WTC11 (cell line): ENCODE measurements at regions not wholly inside any gene's neighbourhood (a gene's known extent, or its start where the extent isn't known, plus 50 kb on each side); places are given as distances from the start of the nearest gene placed in this dataset.

Experiments used
- ATAC-seq: fragments of 200-7000 bp; cut with Tn5 transposase; 2 replicates; pipeline ENCODE4 v1.10.0; 2021; ENCODE audit warnings: mild to moderate bottlenecking, moderate library complexity
- CTCF ChIA-PET: fragments of 300-600 bp; sonication (Branson Sonifier 250); formaldehyde crosslinking; loops from one replicate; lab custom pipeline; 2021; ENCODE audit warnings: antibody characterized with exemption; lab: Charles Lee
- POLR2A ChIA-PET: fragments of 350-600 bp; sonication (Branson Sonifier 250); formaldehyde crosslinking; loops from one replicate; lab custom pipeline; 2021; ENCODE audit warnings: antibody characterized with exemption; lab: Charles Lee
- DNase-seq: peaks from one replicate; pipeline ENCODE4 v3.0.0; 2021; ENCODE audit warnings: low spot score
- H3K27ac Mint-ChIP-seq: 2 replicates; pipeline ENCODE4 v1.8.0; 2021; ENCODE audit warnings: mixed read lengths
- H3K27me3 Mint-ChIP-seq: 2 replicates; pipeline ENCODE4 v1.8.0; 2021; ENCODE audit warnings: low read depth, mild to moderate bottlenecking, moderate library complexity, mixed read lengths
- H3K36me3 Mint-ChIP-seq: 2 replicates; pipeline ENCODE4 v1.8.0; 2021; ENCODE audit warnings: mixed read lengths
- H3K4me1 Mint-ChIP-seq: 2 replicates; pipeline ENCODE4 v1.8.0; 2022; ENCODE audit warnings: mixed read lengths
- H3K4me3 Mint-ChIP-seq: 2 replicates; pipeline ENCODE4 v1.8.0; 2021; ENCODE audit warnings: mild to moderate bottlenecking, moderate library complexity, mixed read lengths
- H3K9me3 Mint-ChIP-seq: 2 replicates; pipeline ENCODE4 v1.8.0; 2021; ENCODE audit warnings: mixed read lengths
- FOXK1 ChIP-seq: sonication (generic); formaldehyde crosslinking; IDR thresholded peaks from 2 replicates; pipeline ENCODE4 v1.8.0; 2022; ENCODE audit warnings: mild to moderate bottlenecking, moderate library complexity, missing genetic modification reagents
- FOXP4 ChIP-seq: sonication (generic); formaldehyde crosslinking; IDR thresholded peaks from 2 replicates; pipeline ENCODE4 v1.8.0; 2022; ENCODE audit warnings: mild to moderate bottlenecking, missing genetic modification reagents
- GABPB1 ChIP-seq: sonication (generic); formaldehyde crosslinking; IDR thresholded peaks from 2 replicates; pipeline ENCODE4 v1.8.1; 2023; ENCODE audit warnings: mild to moderate bottlenecking, missing genetic modification reagents
- GTF2I ChIP-seq: fragments of 250-450 bp; sonication (Bioruptor Pico); conservative IDR thresholded peaks from 2 replicates; pipeline ENCODE4 v1.4.0; 2021; ENCODE audit warnings: mild to moderate bottlenecking
- MAX ChIP-seq: sonication (generic); formaldehyde crosslinking; IDR thresholded peaks from 2 replicates; pipeline ENCODE4 v1.8.0; 2022; ENCODE audit warnings: mild to moderate bottlenecking, missing genetic modification reagents
- MYBL2 ChIP-seq: sonication (generic); formaldehyde crosslinking; IDR thresholded peaks from 2 replicates; pipeline ENCODE4 v1.8.1; 2023; ENCODE audit warnings: mild to moderate bottlenecking, moderate library complexity, missing genetic modification reagents
- RORB ChIP-seq: fragments of 250-450 bp; sonication (Bioruptor Pico); IDR thresholded peaks from 2 replicates; pipeline ENCODE4 v1.9.0; 2021; ENCODE audit warnings: mild to moderate bottlenecking
- TEAD4 ChIP-seq: sonication (generic); formaldehyde crosslinking; IDR thresholded peaks from 2 replicates; pipeline ENCODE4 v1.8.0; 2022; ENCODE audit warnings: mild to moderate bottlenecking, missing genetic modification reagents
- ZNF121 ChIP-seq: sonication (generic); formaldehyde crosslinking; IDR thresholded peaks from 2 replicates; pipeline ENCODE4 v1.8.0; 2023; ENCODE audit warnings: missing genetic modification reagents
- ZNF138 ChIP-seq: sonication (generic); formaldehyde crosslinking; conservative IDR thresholded peaks from 2 replicates; pipeline ENCODE4 v1.8.1; 2022; ENCODE audit warnings: mild to moderate bottlenecking, moderate library complexity, missing genetic modification reagents
- TF ChIP-seq, protein P1 (sequence below): fragments of 200-600 bp; IDR thresholded peaks from 2 replicates; pipeline ENCODE4 v1.8.0; 2022; ENCODE audit warnings: antibody characterized with exemption
- TF ChIP-seq, protein P2 (sequence below): sonication (generic); formaldehyde crosslinking; conservative IDR thresholded peaks from 2 replicates; pipeline ENCODE4 v1.8.1; 2022; ENCODE audit warnings: mild to moderate bottlenecking, missing genetic modification reagents
- TF ChIP-seq, protein P3 (sequence below): fragments of 250-450 bp; sonication (Bioruptor Pico); IDR thresholded peaks from 2 replicates; pipeline ENCODE4 v2.1.2; 2022; ENCODE audit warnings: mild to moderate bottlenecking, moderate library complexity
- TF ChIP-seq, protein P4 (sequence below): sonication (generic); formaldehyde crosslinking; IDR thresholded peaks from 2 replicates; pipeline ENCODE4 v1.8.0; 2023; ENCODE audit warnings: missing genetic modification reagents, mild to moderate bottlenecking, borderline replicate concordance

DNA sequence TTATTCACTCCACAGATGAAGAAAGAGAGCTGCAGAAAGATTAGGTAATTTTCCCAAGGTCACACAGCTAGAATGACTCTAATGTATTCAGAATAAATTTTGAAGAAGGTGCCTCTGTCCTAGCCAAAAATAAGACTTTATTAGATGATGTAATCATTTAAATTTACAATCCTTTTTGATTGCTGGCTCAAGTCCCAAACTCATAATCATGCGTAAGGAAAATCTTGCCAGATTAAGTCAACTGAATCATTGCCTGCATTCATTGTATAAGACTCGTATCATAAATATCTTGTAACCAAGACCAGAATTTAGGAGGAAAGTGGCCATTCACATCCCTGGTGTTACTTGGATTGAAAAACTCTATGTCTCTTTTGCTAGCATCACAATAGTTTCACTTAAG lies 53.1 kb upstream of the STK39 start:
- CTCF ChIA-PET: interaction anchor here (0.7 kb wide), 1 partner anchor 53 kb away, joined by 4 read pairs; the partner anchor contains the start of gene STK39
- peaks cover 4% of the 10 kb centered on the region for H3K36me3 Mint-ChIP-seq
- no peaks in the 10 kb centered on the region for H3K4me1 Mint-ChIP-seq
- POLR2A ChIA-PET: no interaction called here
- TF ChIP-seq, protein P1, sequence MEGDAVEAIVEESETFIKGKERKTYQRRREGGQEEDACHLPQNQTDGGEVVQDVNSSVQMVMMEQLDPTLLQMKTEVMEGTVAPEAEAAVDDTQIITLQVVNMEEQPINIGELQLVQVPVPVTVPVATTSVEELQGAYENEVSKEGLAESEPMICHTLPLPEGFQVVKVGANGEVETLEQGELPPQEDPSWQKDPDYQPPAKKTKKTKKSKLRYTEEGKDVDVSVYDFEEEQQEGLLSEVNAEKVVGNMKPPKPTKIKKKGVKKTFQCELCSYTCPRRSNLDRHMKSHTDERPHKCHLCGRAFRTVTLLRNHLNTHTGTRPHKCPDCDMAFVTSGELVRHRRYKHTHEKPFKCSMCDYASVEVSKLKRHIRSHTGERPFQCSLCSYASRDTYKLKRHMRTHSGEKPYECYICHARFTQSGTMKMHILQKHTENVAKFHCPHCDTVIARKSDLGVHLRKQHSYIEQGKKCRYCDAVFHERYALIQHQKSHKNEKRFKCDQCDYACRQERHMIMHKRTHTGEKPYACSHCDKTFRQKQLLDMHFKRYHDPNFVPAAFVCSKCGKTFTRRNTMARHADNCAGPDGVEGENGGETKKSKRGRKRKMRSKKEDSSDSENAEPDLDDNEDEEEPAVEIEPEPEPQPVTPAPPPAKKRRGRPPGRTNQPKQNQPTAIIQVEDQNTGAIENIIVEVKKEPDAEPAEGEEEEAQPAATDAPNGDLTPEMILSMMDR: no peak
- TF ChIP-seq MYBL2 (CRISPR knock-in tag): no peak
- no peak overlapping the region for H3K27ac Mint-ChIP-seq
- DNase-seq: no peak
- H3K9me3 Mint-ChIP-seq: peaks cover 19% of the 10 kb centered on the region
- peaks cover 2% of the 10 kb centered on the region; the same call in 1 of the 2 replicates for H3K27me3 Mint-ChIP-seq
- no peak for ATAC-seq
- no peak overlapping the region for H3K4me3 Mint-ChIP-seq

DNA sequence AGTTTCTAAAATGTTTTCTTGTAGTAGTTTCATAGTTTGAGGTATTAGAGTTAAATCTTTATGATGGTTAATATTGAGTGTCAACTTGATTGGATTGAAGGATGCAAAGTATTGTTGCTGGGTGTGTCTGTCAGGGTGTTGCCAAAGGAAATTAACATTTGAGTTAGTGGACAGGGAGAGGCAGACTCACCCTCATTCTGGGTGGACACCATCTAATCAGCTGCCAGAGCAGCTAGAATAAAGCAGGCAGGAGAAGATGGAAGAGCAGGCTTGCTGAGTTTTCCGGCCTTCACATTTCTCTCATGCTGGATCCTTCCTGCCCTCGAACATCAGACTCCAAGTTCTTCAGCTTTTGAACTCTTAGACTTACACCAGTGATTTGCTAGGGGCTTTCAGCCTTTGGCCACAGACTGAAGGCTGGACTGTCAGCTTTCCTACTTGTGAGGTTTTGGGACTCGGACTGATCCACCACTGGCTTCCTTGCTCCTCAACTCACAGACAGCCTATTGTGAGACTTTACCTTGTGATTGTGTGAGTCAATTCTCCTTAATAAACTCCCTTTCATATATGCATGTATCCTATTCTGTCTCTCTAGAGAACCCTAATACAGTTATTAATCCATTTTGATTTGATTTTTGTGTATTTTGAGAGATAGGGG lies 56.8 kb upstream of the STK39 start:
- no peak for TF ChIP-seq ZNF138 (CRISPR knock-in tag)
- no peak for TF ChIP-seq GABPB1 (CRISPR knock-in tag)
- no peak for TF ChIP-seq FOXK1 (CRISPR knock-in tag)
- TF ChIP-seq FOXP4: no peak
- no peak for TF ChIP-seq MAX (CRISPR knock-in tag)
- ChIA-PET POLR2A (no interaction called here), CTCF (interaction anchor here (1.3 kb wide), 1 partner anchor 33 kb away, joined by 3 read pairs; no protein-coding TSS in a partner anchor)
- Mint-ChIP-seq H3K36me3 (peaks cover 24% of the 10 kb centered on the region), H3K4me3 (no peak overlapping the region), H3K27ac (no peak overlapping the region), H3K4me1 (no peaks in the 10 kb centered on the region), H3K9me3 (peaks cover 48% of the 10 kb centered on the region), H3K27me3 (peaks cover 7% of the 10 kb centered on the region; the same call in 1 of the 2 replicates)
- DNase-seq (no peak), ATAC-seq (no peak)

GRCh38 chr2:168307379-168307778 lies 60.0 kb upstream of the STK39 start:
- Mint-ChIP-seq H3K27ac (no peak overlapping the region), H3K4me1 (peaks cover 4% of the 10 kb centered on the region), H3K27me3 (peaks cover 7% of the 10 kb centered on the region; the same call in 1 of the 2 replicates), H3K4me3 (no peak overlapping the region), H3K36me3 (peaks cover 24% of the 10 kb centered on the region), H3K9me3 (peaks cover 48% of the 10 kb centered on the region)
- no peak for TF ChIP-seq RORB
- TF ChIP-seq, protein P2, sequence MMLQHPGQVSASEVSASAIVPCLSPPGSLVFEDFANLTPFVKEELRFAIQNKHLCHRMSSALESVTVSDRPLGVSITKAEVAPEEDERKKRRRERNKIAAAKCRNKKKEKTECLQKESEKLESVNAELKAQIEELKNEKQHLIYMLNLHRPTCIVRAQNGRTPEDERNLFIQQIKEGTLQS (CRISPR knock-in tag): no peak
- TF ChIP-seq, protein P3, sequence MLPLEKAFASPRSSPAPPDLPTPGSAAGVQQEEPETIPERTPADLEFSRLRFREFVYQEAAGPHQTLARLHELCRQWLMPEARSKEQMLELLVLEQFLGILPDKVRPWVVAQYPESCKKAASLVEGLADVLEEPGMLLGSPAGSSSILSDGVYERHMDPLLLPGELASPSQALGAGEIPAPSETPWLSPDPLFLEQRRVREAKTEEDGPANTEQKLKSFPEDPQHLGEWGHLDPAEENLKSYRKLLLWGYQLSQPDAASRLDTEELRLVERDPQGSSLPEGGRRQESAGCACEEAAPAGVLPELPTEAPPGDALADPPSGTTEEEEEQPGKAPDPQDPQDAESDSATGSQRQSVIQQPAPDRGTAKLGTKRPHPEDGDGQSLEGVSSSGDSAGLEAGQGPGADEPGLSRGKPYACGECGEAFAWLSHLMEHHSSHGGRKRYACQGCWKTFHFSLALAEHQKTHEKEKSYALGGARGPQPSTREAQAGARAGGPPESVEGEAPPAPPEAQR (CRISPR knock-in tag): no peak
- no peak for TF ChIP-seq ZNF121 (CRISPR knock-in tag)
- TF ChIP-seq, protein P4, sequence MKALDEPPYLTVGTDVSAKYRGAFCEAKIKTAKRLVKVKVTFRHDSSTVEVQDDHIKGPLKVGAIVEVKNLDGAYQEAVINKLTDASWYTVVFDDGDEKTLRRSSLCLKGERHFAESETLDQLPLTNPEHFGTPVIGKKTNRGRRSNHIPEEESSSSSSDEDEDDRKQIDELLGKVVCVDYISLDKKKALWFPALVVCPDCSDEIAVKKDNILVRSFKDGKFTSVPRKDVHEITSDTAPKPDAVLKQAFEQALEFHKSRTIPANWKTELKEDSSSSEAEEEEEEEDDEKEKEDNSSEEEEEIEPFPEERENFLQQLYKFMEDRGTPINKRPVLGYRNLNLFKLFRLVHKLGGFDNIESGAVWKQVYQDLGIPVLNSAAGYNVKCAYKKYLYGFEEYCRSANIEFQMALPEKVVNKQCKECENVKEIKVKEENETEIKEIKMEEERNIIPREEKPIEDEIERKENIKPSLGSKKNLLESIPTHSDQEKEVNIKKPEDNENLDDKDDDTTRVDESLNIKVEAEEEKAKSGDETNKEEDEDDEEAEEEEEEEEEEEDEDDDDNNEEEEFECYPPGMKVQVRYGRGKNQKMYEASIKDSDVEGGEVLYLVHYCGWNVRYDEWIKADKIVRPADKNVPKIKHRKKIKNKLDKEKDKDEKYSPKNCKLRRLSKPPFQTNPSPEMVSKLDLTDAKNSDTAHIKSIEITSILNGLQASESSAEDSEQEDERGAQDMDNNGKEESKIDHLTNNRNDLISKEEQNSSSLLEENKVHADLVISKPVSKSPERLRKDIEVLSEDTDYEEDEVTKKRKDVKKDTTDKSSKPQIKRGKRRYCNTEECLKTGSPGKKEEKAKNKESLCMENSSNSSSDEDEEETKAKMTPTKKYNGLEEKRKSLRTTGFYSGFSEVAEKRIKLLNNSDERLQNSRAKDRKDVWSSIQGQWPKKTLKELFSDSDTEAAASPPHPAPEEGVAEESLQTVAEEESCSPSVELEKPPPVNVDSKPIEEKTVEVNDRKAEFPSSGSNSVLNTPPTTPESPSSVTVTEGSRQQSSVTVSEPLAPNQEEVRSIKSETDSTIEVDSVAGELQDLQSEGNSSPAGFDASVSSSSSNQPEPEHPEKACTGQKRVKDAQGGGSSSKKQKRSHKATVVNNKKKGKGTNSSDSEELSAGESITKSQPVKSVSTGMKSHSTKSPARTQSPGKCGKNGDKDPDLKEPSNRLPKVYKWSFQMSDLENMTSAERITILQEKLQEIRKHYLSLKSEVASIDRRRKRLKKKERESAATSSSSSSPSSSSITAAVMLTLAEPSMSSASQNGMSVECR (CRISPR knock-in tag): no peak
- no peak for TF ChIP-seq GTF2I (CRISPR knock-in tag)
- no peak for TF ChIP-seq TEAD4 (CRISPR knock-in tag)
- ATAC-seq (no peak), DNase-seq (no peak)
- POLR2A ChIA-PET: no interaction called here
- CTCF ChIA-PET: no interaction called here
